ENCODE measurements at regions not wholly inside any gene's neighbourhood (a gene's known extent, or its start where the extent isn't known, plus 50 kb on each side); places are given as distances from the start of the nearest gene placed in this dataset.

DNA sequence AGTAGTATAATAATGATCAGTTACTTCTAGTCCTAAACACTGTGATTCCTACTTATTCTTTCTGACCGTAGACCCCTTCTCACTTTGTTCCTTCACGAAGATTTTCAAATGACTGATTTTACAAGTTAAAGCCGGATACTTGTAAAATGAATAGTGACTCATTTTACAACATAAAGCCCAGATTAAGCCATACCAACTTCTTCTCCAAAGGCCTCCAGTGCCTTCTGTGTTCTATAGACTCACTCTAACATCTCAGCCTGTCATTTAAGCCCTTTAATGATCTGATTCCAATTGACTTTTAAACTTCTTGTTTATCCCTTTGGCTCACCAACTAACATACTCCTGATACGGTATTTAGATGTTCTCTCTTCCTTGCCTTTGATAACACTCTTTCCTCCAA lies 480.0 kb upstream of the HS3ST1 start:
- H2AFZ ChIP-seq (ENCODE audit: low read depth) = no peak overlapping the region
- no peaks in the 10 kb centered on the region for H3K4me1 ChIP-seq (ENCODE audit: low read depth, poor library complexity, severe bottlenecking)
- no peak overlapping the region for H3K9ac ChIP-seq
- H4K20me1 ChIP-seq (ENCODE audit: insufficient read depth) = no peaks in the 10 kb centered on the region
- no peaks in the 10 kb centered on the region for H3K27me3 ChIP-seq (ENCODE audit: insufficient read depth, low read depth)
- H3K4me2 ChIP-seq = no peak overlapping the region
- H3K27ac ChIP-seq = no peak overlapping the region
- H3K79me2 ChIP-seq (ENCODE audit: insufficient read depth, low read depth) = no peaks in the 10 kb centered on the region
- no peaks in the 10 kb centered on the region for H3K36me3 ChIP-seq (ENCODE audit: insufficient read depth)
- TF ChIP-seq CTCF (conservative IDR thresholded peaks at IDR 0.05; ENCODE audit: low read depth, low read length) = no peak
- no peak overlapping the region for H3K4me3 ChIP-seq (IDR thresholded peaks at IDR 0.05; ENCODE audit: insufficient read depth, low read depth, low read length)

GRCh38 chr4:11908205-11908604 lies 479.5 kb upstream of the HS3ST1 start:
- H3K79me2 ChIP-seq (ENCODE audit: insufficient read depth, low read depth) = no peaks in the 10 kb centered on the region
- TF ChIP-seq CTCF (conservative IDR thresholded peaks at IDR 0.05; ENCODE audit: low read depth, low read length) = no peak
- no peaks in the 10 kb centered on the region for H4K20me1 ChIP-seq (ENCODE audit: insufficient read depth)
- H3K36me3 ChIP-seq (ENCODE audit: insufficient read depth) = no peaks in the 10 kb centered on the region
- no peaks in the 10 kb centered on the region for H3K27me3 ChIP-seq (ENCODE audit: insufficient read depth, low read depth)
- H3K4me3 ChIP-seq (IDR thresholded peaks at IDR 0.05; ENCODE audit: insufficient read depth, low read depth, low read length) = no peak overlapping the region
- no peak overlapping the region for H3K4me2 ChIP-seq
- H3K27ac ChIP-seq = no peak overlapping the region
- H3K4me1 ChIP-seq (ENCODE audit: low read depth, poor library complexity, severe bottlenecking) = no peaks in the 10 kb centered on the region
- H2AFZ ChIP-seq (ENCODE audit: low read depth) = no peak overlapping the region
- no peak overlapping the region for H3K9ac ChIP-seq

DNA sequence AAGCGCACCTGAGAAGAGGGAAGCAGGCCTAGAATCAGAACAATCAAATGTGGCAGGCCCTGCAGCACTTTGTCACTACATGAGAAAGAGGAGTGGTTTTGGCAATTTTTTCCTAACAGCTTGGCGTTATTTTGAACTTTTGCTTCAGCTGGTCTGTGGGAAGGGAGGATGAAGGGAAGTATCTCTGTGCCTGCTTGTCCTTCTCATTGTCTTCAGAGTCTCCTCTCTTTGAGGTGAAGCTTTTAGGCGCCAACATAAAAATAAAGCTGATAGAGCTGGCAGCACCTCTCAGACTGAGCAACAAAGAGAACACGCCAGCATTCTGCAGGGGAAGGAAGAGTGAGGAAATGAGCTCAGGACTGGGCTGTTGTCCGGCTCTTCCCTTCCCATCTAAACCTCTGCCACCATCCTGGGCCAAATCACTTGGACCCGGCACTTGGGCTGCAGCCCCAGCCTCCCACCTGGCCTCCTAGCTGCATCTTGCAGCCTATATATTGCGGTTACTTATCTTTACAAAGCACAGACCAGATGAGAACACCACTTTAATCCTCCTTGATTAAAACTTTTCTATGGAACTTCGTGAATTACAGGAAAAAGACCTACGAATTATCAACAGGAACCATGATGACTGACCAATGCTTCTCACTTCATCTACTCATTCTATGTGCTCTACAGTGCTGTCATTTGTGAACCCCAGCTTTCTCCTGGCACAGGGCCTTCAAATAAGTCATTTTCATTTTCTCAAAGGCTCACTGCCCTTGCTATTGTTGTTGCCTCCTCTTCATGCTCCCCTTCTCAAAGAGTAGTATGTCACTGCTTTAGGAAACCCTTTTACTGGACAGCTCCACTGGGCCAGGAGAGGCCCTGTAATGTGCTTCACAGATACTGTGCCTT lies 476.4 kb upstream of the HS3ST1 start:
- Histone ChIP-seq H3K79me2 (ENCODE audit: insufficient read depth, low read depth) (no peaks in the 10 kb centered on the region), H3K4me3 (IDR thresholded peaks at IDR 0.05; ENCODE audit: insufficient read depth, low read depth, low read length) (no peak overlapping the region), H4K20me1 (ENCODE audit: insufficient read depth) (no peaks in the 10 kb centered on the region), H3K9ac (no peak overlapping the region), H3K36me3 (ENCODE audit: insufficient read depth) (no peaks in the 10 kb centered on the region), H3K27me3 (ENCODE audit: insufficient read depth, low read depth) (no peaks in the 10 kb centered on the region), H2AFZ (ENCODE audit: low read depth) (no peak overlapping the region), H3K27ac (no peak overlapping the region), H3K4me1 (ENCODE audit: low read depth, poor library complexity, severe bottlenecking) (no peaks in the 10 kb centered on the region), H3K4me2 (no peak overlapping the region)
- no peak for TF ChIP-seq CTCF (conservative IDR thresholded peaks at IDR 0.05; ENCODE audit: low read depth, low read length)

GRCh38 chr4:11904117-11904535 lies 475.4 kb upstream of the HS3ST1 start:
- Histone ChIP-seq H3K36me3 (ENCODE audit: insufficient read depth) (no peaks in the 10 kb centered on the region), H3K27me3 (ENCODE audit: insufficient read depth, low read depth) (no peaks in the 10 kb centered on the region), H3K9ac (no peak overlapping the region), H3K4me3 (IDR thresholded peaks at IDR 0.05; ENCODE audit: insufficient read depth, low read depth, low read length) (no peak overlapping the region), H3K4me2 (no peak overlapping the region), H2AFZ (ENCODE audit: low read depth) (no peak overlapping the region), H3K4me1 (ENCODE audit: low read depth, poor library complexity, severe bottlenecking) (no peaks in the 10 kb centered on the region), H3K27ac (no peak overlapping the region), H4K20me1 (ENCODE audit: insufficient read depth) (no peaks in the 10 kb centered on the region), H3K79me2 (ENCODE audit: insufficient read depth, low read depth) (no peaks in the 10 kb centered on the region)
- no peak for TF ChIP-seq CTCF (conservative IDR thresholded peaks at IDR 0.05; ENCODE audit: low read depth, low read length)

Measured in KMS-11 (cell line).